GDM1 (cell line): ENCODE measurements at regions not wholly inside any gene's neighbourhood (a gene's known extent, or its start where the extent isn't known, plus 50 kb on each side); places are given as distances from the start of the nearest gene placed in this dataset.

Experiments
- DNase-seq: peaks from one replicate; lab custom pipeline; 2025; lab: John Stamatoyannopoulos, UW

DNA sequence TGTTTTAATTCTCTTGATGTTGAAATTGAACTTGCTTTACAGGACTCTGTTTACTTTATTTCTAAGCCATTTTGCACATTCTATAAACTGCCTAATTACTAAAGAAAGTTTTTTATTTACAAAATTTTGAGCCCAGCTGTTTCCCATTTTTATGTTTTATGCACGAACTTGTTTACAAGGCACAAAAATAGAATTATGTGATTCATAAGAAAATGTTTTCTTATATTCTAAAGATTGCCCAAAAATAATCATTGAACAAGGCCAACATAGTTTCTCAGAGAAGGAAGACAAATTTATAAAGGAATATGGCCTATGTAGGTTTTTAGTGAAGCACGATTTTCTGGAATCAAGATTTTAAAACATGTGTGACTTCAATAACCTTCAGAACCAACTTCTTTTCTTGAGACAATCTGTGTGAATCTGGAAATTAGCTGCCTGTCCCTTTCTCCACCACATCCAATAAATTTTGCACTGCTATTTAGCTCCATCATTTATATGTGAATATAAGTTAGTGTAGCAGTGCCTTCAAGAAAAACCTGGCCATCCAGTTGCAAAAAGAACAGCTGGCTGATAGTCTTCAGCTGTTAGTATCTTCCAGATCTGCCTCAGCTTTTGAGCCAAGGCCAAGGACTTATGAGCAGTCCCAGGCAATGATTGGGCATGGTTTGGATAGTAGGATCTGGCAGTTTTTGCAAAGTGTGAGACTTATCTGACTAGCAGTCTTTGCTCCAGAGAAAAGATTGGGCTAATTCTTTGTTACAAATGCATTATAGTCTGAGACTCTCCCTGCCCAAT is 253.2 kb upstream of the COL3A1 start:
- no peak for DNase-seq

DNA sequence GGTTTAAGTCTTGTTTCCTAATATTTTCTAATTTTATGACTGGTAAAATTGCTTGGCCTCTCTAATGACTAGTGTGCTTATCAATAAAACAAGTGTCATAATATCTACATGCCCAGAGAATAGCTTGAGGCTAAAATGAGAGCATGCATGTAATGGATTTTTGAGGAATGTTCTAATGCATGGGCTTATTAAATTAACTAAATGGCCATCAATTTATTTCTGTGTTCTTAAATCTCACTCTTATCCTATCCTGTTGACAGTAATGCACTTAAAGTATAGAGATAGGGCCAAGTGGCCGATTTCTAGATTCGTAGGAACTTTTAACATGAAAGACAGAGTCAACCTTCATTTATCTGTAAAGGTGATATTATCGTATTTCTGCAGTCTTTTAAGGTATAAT is 252.4 kb upstream of the COL3A1 start:
- DNase-seq, result no peak

DNA sequence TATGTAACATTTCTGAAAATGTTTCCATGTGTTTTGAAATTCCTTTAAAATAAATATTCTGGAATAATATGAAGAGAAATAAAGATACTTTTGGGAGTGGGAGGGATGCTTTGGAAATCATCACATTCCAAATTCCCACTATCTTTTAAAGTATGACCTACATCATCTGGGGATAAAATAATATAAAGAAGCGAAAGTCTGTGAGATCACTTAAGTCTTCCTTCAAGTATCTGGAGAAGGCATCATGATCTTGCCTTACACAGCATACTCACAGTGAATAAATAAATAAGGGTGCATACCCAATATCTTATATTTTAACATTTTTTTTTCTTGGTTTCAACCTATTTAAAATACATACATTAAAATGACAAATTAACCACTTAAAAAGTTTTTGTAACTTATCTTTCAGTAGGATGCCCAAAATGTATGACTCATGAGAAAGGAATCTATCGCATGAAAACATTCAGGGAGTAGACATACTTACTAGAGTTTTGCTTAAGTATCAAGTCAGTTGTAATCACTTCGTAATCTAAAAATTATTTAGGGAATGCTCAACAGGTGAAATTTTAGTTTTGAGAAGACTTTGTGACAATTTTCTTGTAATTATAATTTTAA is 248.3 kb upstream of the COL3A1 start:
- no peak for DNase-seq

DNA sequence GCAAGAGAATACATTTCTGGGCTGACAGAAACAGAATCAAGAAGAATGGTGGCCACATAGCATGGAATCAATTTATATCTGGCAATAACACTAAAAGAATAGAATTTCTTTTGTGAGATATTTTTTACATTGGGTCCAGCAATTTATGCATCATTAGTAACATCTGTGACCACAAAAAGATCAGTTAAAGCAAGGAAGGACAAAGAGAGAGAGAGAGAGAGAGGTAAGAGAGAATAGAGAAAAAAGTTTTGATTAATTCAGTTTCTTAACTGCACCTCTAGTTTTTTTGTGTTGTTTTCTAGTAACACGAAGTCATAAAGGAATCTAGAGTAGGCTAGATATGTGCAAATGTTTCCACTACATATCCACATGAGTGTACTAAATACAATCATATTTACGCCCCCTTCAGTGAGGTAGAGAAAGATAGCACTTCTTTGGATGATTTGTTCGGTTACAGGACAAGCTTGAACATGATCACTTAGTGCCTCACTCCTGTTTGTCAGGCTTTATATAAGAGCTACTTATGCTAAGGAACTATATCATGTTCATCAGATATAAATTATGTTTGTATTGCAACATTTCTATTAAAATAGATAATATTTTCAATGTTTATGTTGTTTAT is 247.4 kb upstream of the COL3A1 start:
- peak; percentile 0 for DNase-seq

DNA sequence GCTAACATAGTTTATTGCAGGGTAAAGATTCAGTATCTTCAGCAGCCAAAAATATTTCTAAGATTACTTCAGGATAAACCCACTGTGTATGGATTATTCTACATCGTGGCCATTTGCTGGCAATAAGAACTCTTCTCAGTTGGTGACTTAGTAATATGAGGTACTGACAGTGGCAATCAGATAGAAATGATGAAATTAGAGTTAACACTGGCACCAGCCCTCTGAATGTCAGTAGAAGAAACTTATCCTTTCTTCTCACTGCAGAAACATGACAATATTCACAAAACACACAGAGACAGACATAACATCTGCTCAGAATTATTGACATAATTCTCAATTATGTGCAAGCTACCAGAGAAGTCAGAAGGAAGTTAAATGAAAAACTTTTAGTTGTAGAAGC is 246.3 kb upstream of the COL3A1 start:
- DNase-seq, result no peak

DNA sequence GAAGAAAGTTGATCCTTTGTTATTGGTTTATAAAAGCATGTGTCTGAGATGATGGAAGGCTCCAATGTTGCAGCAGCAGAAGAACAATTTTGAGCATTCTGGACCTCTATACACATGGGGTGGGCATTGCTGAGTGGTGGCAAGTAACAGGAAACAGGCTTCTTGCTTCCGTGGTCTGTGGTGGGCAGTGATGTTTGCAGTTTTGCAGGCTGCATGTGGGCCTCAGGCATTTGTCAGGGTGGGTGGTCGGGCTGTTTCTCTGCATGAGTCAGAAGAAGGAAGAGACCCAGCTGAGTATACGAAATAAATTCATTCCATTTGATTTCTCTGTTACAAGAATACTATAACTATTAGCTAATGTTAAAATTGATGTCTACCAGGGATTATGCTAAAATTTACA is 239.5 kb upstream of the COL3A1 start:
- DNase-seq, result no peak

DNA sequence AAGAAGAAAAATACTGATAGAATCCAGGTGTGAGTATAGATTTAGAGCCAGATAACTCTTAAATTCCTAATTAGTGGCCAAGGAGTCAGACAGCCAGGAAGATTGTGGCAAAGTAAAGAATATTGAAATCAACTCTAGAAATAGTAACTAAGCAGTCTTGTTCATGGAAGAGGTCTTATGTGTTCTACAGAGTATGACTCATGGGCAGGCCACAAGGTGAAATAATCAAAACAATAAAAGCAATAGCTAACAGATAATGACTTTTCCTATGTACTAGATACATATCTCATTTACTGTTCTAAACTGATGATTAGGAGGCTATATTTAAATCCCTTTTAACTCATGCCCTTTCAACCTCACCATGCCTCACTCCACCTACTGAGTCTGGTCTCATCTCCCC is 227.4 kb upstream of the COL3A1 start:
- no peak for DNase-seq

DNA sequence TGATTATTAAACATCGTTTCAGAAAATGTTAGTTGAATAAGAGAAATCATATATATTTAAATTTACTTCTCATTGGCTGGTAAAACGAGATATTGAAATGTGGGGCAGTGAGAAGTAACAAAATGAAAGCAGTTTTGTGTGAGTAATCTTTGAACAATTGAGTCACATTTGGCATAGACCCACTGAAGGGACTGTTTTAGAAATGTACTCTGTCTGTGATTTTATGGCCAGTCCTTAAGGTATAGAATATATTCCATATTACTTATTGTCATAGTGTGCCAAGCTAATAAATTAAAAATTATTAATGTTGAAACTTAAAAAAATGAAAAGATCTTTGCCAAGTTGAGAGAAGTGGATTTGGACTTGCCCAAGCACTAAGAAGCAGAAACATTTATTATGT is 222.4 kb upstream of the COL3A1 start:
- no peak for DNase-seq

DNA sequence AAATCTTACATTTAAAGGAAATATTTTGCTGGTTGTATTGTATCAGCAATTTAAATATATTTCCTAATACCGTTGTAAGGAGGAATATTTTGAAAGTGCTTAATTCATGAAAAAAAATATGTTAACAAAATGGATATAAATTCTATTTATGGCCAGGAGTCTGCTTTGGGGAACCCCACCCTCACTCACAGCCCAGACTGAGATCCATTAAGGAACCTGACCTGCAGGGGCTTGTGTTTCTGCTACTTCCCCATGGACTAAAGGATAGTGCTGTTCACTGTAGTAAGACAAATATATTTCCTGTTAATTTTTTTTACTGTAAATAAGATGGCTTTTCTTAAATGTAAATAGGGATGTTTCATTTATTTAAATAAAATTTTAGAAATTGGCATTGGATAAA is 221.9 kb upstream of the COL3A1 start:
- DNase-seq, result no peak

DNA sequence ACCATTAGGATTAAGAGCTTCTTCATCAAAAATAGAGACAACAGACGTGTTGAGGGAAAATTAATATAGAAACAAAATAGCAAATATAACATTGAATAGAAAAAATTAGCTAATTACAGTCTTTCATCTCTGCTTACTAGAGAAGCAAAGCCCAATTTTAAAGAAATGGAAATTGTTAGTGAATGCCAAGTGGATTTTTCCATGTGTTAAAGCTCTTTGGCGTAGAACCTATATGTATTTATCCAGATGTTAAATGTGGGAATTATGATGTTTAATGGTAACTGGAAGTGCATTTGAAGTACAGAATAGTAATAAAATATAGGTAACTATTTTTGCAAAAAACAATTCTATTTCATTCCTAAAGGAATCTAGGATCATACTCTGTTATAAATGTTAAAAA is 212.0 kb upstream of the COL3A1 start:
- DNase-seq, result no peak

DNA sequence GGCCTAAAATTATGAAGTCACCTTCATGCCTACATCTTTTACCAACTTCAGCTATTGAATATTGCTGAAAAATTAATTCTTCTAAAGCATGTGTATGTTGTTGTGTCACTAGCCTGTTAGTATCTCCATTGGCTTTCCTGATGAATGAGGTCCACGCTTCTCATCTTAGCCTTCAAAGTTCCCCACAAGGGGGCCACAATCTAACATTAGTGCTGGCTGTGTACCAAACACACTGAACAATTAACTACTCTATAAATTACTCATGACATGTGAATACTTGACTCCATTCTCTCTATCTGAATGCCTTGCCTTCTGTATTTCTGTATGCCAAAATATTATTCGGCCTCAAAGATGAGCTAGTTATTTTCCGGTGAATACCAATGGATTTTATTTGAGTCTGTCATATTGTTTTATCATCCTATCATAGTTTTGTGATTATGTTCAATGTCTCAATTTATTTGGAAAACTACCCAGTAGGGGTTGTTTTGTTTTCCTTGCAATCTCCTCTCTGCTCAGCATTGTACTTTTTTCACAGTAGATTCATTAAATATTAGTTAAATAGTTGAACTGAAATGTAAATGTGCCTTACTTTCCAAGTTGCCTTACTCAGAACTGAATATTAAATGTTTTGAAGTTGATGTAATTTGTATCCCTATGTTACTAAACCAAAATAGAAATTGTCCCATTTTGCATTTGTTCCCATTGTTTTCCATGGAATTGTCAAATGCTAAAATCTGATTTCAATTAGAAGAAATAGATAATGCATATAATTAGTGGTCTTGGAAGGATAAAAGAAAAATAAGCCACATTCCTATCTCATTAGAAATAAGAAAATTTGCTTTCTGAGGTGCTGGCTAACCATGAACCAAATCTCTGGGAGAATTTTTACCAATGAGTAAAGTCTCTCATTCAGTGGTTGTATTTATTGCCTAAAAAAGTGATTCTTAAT is 208.4 kb upstream of the COL3A1 start:
- no peak for DNase-seq

DNA sequence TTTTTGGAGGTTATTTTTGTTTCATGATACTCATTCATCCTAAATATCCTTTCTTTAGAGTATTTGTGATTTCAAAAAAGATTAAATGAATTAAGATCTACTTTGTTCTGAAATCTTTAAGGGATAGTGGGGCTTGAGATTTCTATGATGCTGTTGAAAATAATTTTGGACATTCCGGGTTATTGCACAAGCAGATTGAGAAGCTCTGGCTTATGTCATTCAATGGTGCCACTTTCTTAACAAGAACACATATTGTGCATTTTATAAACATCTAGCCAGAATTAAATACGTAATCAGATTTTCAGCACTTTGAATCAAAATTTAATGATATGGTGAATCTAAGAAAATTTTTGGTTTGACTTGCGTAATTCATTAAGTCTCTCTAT is 207.7 kb upstream of the COL3A1 start:
- DNase-seq, result no peak

DNA sequence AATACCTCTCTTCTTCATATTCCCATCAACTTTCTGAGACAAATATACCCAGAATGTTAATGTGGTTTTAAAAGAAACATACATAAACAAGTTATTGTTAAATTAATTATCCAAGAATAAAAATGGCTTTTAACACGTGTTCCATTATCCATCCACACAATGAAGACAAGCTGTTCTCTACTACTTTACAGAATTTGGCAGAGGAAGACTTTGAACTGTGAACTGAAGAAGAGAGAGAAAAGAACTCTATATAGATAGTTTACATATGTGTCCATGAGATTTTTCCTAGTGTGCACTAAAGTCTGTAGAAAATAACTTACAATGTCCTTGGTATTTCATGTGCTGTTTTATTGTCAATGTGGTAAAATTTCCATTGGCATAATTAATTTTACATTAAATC is 207.0 kb upstream of the COL3A1 start:
- no peak for DNase-seq

DNA sequence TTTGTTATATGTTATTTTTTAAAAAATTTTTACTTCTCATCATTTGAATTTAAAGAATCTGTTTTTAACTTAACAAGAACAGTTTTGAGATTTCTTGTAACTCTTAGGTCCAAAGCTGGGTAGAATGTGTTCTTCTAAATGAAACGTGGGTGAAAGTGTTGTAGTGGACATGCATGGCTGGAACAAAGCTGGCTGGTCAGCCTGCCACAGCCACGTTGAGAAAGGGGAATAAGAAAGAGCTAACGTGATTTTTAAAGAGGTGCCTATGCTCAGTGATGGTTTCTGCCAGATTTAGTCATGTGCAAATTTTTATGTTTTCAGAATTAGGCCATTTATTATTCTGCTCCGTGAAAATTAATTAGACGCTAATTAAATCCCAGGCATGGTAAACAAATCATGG is 203.9 kb upstream of the COL3A1 start:
- DNase-seq, result no peak

DNA sequence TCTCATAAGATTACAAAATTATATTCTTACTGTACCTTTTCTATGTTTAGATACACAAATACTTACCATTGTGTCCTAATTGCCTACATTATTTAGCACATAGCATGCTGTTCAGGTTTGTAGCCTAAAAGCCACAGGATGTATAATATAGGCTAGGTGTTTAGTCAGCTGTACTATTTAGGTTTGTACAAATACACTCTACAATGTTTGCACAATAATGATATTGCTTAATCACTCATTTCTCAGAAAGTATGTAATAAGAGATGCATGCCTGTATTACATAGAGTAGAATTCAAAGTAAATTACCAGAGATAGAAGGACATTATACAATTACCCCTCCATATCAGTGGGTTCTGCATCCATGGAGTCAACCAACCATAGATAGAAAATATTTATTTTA is 201.1 kb upstream of the COL3A1 start:
- no peak for DNase-seq

DNA sequence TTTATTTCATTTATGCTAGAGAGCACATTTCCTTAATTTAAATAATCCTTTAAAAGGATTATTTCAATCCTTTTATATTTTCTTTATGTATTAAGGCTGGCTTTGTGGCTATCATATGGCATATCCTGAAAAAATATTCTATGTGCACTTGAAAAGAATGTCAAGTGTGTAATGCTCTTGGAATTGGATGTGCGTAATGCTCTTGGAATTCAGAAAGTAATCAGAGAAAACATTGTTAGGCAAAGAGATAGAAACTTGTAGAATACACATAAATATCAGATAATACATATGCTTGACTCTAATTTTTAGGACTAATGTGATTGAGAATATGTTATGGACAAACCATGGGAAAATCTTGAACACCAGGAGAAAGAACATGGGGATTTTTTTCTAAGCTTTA is 197.5 kb upstream of the COL3A1 start:
- DNase-seq, result no peak

DNA sequence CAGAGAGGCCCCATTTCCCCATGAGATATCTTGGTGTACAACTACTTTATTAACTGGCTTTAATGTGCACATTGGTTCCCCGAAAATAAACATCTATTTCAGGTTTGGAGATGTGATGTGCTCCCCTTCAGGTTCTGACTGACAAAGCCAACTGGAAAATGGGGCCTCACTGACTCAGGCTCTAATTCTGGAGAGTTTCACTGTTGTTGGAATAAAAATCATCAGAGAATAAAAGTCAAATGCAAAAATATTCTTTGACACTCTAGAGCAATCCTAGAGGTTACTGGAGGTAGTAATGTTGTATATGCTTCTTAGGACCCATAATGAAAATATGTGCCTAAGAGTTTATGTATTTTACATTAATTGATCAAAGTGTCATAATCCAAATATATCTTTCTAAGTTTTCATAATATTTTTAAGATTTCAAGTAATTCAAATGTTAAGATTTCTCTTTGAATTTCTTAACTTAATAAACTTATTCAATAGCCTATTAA is 189.9 kb upstream of the COL3A1 start:
- no peak for DNase-seq

DNA sequence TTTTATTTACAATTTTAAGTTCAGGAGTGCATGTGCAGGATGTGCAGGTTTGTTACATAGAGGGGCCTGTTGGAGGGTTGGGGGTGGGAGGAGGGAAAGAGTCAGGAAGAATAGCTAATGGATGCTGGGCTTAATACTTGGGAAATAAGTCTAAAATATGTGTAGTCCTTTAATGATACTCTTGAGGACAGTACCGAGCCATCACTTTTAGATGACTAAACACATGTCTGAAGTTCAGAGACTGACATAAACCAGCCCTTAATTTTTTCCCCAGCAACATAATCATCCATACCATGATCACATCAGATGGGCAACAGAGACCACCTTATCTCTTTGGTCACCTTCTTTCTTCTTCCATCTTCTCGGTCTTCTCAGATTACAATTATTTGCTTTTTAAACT is 189.1 kb upstream of the COL3A1 start:
- no peak for DNase-seq

DNA sequence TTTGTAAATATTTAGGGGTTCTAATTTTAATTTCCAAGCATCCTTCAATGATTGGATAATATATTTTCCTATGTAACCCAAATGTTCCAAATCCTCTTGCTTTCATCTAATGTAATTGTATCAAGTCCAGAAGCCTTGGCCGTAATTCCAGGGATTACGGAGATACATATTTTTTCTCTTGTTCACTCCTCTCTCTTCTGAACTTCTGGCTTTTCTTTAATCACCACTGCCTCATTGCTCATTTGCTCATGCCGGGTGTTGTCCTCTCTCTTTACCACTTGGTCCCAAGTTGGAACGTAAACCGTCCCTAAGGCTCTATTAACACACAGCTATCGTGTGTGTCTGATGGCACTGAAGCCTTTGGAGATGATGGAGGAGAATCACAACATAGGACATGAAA is 188.7 kb upstream of the COL3A1 start:
- no peak for DNase-seq

DNA sequence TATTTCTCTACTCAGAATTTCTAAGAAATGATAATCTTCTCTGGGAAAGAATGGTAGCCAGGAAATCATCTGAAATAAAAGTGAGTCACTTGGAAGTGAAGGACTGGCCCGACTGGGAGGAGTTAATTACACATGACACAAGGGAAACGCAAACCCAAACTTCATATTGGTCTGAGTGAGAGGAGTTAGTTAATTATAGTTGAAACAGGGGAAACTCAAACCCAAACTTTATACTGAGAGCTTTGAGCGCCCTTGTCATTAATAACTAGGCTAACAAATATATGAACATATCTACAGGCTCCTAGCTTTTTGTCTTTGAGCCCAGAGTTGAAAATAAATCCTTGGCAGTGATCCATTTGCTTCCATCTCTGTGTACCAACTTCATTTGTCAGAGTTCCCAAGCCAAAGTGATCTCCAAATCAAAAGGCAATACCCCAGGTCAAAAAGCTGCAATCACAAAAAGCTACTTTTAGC is 187.8 kb upstream of the COL3A1 start:
- no peak for DNase-seq

DNA sequence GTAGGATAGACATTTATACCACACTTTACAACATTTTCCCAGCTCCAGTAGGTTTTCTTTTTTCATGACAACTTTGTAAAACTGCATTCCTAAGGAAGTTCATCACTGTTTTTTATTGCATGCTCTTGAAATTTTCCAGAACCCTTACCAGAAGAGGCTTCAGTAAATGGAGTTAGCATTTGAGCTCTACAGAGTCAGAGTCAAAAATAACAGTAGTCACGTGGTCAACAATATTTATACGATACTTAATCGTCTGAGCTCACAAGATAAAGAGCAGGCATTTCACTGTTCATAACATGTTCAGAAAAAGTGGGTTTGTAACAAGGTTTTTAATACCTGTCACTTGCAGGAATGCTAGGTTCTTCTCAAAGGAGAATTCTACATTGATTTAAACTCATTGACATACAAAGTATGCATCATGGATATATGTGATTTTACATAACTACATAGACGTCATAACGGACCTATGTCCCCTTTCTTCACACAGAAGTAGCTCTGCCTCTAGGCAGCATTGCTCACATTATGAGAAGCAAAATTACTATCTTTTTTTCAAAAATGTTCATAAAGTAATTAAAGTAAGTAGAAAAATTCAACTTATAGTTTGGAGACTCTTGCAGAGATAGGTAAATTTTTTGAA is 187.0 kb upstream of the COL3A1 start:
- no peak for DNase-seq
